ENCODE measurements at regions not wholly inside any gene's neighbourhood (a gene's known extent, or its start where the extent isn't known, plus 50 kb on each side); places are given as distances from the start of the nearest gene placed in this dataset.

GRCh38 chr2:226676618-226677017, 123.0 kb downstream of the IRS1 start:
- Histone ChIP-seq H3K27ac (ENCODE audit: low read depth in 2 of 2, low read length in 2 of 2) (no peak overlapping the region), H3K4me1 (ENCODE audit: control insufficient read depth in 2 of 3, insufficient read depth in 2 of 3, low read depth in 1 of 3, low read length in 3 of 3) (no peaks in the 10 kb centered on the region), H3K9me3 (ENCODE audit: control insufficient read depth in 2 of 3, insufficient read depth in 1 of 3, low read length in 3 of 3) (no peaks in the 10 kb centered on the region), H3K27me3 (ENCODE audit: control insufficient read depth, insufficient read depth, low read length) (no peaks in the 10 kb centered on the region), H3K4me3 (ENCODE audit: low read length in 3 of 3) (no peak overlapping the region), H3K9ac (ENCODE audit: low read length in 3 of 3) (no peak overlapping the region), H3K36me3 (ENCODE audit: control insufficient read depth in 2 of 3, insufficient read depth in 3 of 3, low read length in 3 of 3) (no peaks in the 10 kb centered on the region)
- intact Hi-C loops (cut with DNase I), result no loop called here
- FAIRE-seq (no peak), DNase-seq (no peak)
- TF ChIP-seq, protein P1, sequence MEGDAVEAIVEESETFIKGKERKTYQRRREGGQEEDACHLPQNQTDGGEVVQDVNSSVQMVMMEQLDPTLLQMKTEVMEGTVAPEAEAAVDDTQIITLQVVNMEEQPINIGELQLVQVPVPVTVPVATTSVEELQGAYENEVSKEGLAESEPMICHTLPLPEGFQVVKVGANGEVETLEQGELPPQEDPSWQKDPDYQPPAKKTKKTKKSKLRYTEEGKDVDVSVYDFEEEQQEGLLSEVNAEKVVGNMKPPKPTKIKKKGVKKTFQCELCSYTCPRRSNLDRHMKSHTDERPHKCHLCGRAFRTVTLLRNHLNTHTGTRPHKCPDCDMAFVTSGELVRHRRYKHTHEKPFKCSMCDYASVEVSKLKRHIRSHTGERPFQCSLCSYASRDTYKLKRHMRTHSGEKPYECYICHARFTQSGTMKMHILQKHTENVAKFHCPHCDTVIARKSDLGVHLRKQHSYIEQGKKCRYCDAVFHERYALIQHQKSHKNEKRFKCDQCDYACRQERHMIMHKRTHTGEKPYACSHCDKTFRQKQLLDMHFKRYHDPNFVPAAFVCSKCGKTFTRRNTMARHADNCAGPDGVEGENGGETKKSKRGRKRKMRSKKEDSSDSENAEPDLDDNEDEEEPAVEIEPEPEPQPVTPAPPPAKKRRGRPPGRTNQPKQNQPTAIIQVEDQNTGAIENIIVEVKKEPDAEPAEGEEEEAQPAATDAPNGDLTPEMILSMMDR (IDR thresholded peaks at IDR 0.05; ENCODE audit: borderline replicate concordance, extremely low read depth, insufficient read depth), result no peak

DNA sequence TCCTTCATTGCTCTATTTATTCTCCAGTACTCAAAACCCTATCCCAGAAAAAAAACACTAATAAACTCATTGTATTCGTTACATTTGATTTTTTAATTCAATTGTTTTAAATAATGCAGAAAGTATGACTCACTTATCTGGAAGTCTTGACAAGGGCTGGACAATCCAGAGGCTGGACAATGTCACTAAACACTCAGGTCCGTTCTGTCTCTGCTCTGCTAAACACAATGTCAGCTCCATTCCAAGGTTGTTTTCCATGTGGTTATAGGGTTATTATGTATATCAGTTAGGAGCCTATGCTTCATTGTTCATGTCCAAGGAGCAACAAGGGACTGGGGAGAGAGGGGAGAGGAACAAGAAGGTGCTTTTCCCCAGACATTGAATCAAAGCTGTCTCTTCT, 125.5 kb downstream of the IRS1 start:
- H3K36me3 ChIP-seq (ENCODE audit: control insufficient read depth in 2 of 3, insufficient read depth in 3 of 3, low read length in 3 of 3), result no peaks in the 10 kb centered on the region
- H3K9me3 ChIP-seq (ENCODE audit: control insufficient read depth in 2 of 3, insufficient read depth in 1 of 3, low read length in 3 of 3), result no peaks in the 10 kb centered on the region
- TF ChIP-seq, protein P1 (IDR thresholded peaks at IDR 0.05; ENCODE audit: borderline replicate concordance, extremely low read depth, insufficient read depth), result no peak
- H3K4me3 ChIP-seq (ENCODE audit: low read length in 3 of 3), result no peak overlapping the region
- intact Hi-C loops (cut with DNase I), result no loop called here
- H3K27me3 ChIP-seq (ENCODE audit: control insufficient read depth, insufficient read depth, low read length), result no peaks in the 10 kb centered on the region
- DNase-seq (no peak), FAIRE-seq (no peak)
- H3K4me1 ChIP-seq (ENCODE audit: control insufficient read depth in 2 of 3, insufficient read depth in 2 of 3, low read depth in 1 of 3, low read length in 3 of 3), result peaks cover 0 to 4% (median 0%) of the 10 kb centered on the region in 3 donors
- H3K27ac ChIP-seq (ENCODE audit: low read depth in 2 of 2, low read length in 2 of 2), result no peak overlapping the region
- H3K9ac ChIP-seq (ENCODE audit: low read length in 3 of 3), result no peak overlapping the region

- TF ChIP-seq, protein P1 (IDR thresholded peaks at IDR 0.05; ENCODE audit: borderline replicate concordance, extremely low read depth, insufficient read depth), result no peak
- H3K9ac ChIP-seq (ENCODE audit: low read length in 3 of 3), result no peak overlapping the region
- H3K27me3 ChIP-seq (ENCODE audit: control insufficient read depth, insufficient read depth, low read length), result no peaks in the 10 kb centered on the region
- H3K4me3 ChIP-seq (ENCODE audit: low read length in 3 of 3), result no peak overlapping the region
- FAIRE-seq (no peak), DNase-seq (no peak)
- no peaks in the 10 kb centered on the region for H3K9me3 ChIP-seq (ENCODE audit: control insufficient read depth in 2 of 3, insufficient read depth in 1 of 3, low read length in 3 of 3)
- peaks cover 0 to 4% (median 0%) of the 10 kb centered on the region in 3 donors for H3K4me1 ChIP-seq (ENCODE audit: control insufficient read depth in 2 of 3, insufficient read depth in 2 of 3, low read depth in 1 of 3, low read length in 3 of 3)
- no peak overlapping the region for H3K27ac ChIP-seq (ENCODE audit: low read depth in 2 of 2, low read length in 2 of 2)
- intact Hi-C loops (cut with DNase I), result no loop called here
- no peaks in the 10 kb centered on the region for H3K36me3 ChIP-seq (ENCODE audit: control insufficient read depth in 2 of 3, insufficient read depth in 3 of 3, low read length in 3 of 3)
Observed at GRCh38 chr2:226673314-226673723, 126.3 kb downstream of the IRS1 start.

- Histone ChIP-seq H3K4me1 (ENCODE audit: control insufficient read depth in 2 of 3, insufficient read depth in 2 of 3, low read depth in 1 of 3, low read length in 3 of 3) (peaks cover 0 to 4% (median 0%) of the 10 kb centered on the region in 3 donors), H3K27ac (ENCODE audit: low read depth in 2 of 2, low read length in 2 of 2) (no peak overlapping the region), H3K9ac (ENCODE audit: low read length in 3 of 3) (no peak overlapping the region), H3K36me3 (ENCODE audit: control insufficient read depth in 2 of 3, insufficient read depth in 3 of 3, low read length in 3 of 3) (no peaks in the 10 kb centered on the region), H3K27me3 (ENCODE audit: control insufficient read depth, insufficient read depth, low read length) (no peaks in the 10 kb centered on the region), H3K4me3 (ENCODE audit: low read length in 3 of 3) (no peak overlapping the region), H3K9me3 (ENCODE audit: control insufficient read depth in 2 of 3, insufficient read depth in 1 of 3, low read length in 3 of 3) (no peaks in the 10 kb centered on the region)
- DNase-seq (no peak), FAIRE-seq (no peak)
- TF ChIP-seq, protein P1 (IDR thresholded peaks at IDR 0.05; ENCODE audit: borderline replicate concordance, extremely low read depth, insufficient read depth), result no peak
- intact Hi-C loops (cut with DNase I), result no loop called here
Observed at GRCh38 chr2:226671141-226671676, 128.4 kb downstream of the IRS1 start.
